Breast epithelium (tissue), 3 donors: ENCODE measurements at regions not wholly inside any gene's neighbourhood (a gene's known extent, or its start where the extent isn't known, plus 50 kb on each side); places are given as distances from the start of the nearest gene placed in this dataset.

Source experiments
- POLR2AphosphoS5 ChIP-seq, 3 donors: sonication (generic); formaldehyde crosslinking; IDR thresholded peaks; one replicate each; pipeline ENCODE4 v1.6.1; 2017; ENCODE audit warnings: antibody characterized with exemption in 3 of 3
- TF ChIP-seq, protein P1 (sequence below), 3 donors: fragments of 450-650 bp; IDR thresholded peaks; one replicate each; pipeline ENCODE4 v1.5.1; 2016 to 2017; ENCODE audit warnings: antibody characterized with exemption in 3 of 3, mild to moderate bottlenecking in 3 of 3, moderate library complexity in 3 of 3

DNA sequence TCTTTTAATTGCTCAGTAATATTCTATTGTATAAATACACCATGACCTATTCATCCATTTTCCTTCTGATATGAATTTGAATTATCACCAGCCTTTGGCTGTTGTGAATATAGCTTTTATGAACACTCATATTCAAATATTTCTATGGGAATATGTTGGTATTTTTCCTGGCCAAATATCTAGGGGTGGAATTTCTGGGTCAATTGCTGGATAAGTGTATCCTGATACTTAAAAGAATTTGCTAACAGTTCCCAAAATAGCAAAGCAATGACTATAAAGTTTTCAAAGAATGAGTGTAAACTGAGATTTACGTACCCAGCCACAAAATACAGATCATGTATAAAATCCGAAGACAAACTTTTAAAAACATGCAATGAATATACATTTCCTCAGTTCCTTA is 148.7 kb upstream of the CLEC14A start:
- TF ChIP-seq, protein P1, sequence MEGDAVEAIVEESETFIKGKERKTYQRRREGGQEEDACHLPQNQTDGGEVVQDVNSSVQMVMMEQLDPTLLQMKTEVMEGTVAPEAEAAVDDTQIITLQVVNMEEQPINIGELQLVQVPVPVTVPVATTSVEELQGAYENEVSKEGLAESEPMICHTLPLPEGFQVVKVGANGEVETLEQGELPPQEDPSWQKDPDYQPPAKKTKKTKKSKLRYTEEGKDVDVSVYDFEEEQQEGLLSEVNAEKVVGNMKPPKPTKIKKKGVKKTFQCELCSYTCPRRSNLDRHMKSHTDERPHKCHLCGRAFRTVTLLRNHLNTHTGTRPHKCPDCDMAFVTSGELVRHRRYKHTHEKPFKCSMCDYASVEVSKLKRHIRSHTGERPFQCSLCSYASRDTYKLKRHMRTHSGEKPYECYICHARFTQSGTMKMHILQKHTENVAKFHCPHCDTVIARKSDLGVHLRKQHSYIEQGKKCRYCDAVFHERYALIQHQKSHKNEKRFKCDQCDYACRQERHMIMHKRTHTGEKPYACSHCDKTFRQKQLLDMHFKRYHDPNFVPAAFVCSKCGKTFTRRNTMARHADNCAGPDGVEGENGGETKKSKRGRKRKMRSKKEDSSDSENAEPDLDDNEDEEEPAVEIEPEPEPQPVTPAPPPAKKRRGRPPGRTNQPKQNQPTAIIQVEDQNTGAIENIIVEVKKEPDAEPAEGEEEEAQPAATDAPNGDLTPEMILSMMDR (IDR thresholded peaks at IDR 0.05): no peak
- TF ChIP-seq POLR2AphosphoS5 (IDR thresholded peaks at IDR 0.05): no peak
